OCI-LY3 (cell line): ENCODE measurements at regions not wholly inside any gene's neighbourhood (a gene's known extent, or its start where the extent isn't known, plus 50 kb on each side); places are given as distances from the start of the nearest gene placed in this dataset.

Source experiments
- H2AFZ ChIP-seq: fragments of 200-600, 300-600 bp; shearing (Covaris generic); 2 replicates; pipeline ENCODE4 v1.6.0; 2014; ENCODE audit warnings: antibody characterized with exemption, low read depth, low read length
- H3K27ac ChIP-seq: fragments of 200-600, 300-600 bp; sonication (generic); 2 replicates; pipeline ENCODE4 v1.5.1; 2014; ENCODE audit warnings: mild to moderate bottlenecking, low read length, moderate library complexity, mixed read lengths
- H3K27me3 ChIP-seq: fragments of 200-600, 300-600 bp; sonication (generic); 2 replicates; pipeline ENCODE4 v1.6.1; 2014; ENCODE audit warnings: low read depth, low read length, mixed read lengths
- H3K36me3 ChIP-seq: fragments of 200-600, 300-600 bp; sonication (generic); replicated peaks from 2 replicates; pipeline ENCODE3; 2014; ENCODE audit warnings: low read depth, low read length, mixed read lengths
- H3K4me1 ChIP-seq: fragments of 300-600, 200-600 bp; sonication (generic); 2 replicates; pipeline ENCODE4 v1.6.1; 2014; ENCODE audit warnings: low read length, mixed read lengths
- H3K4me2 ChIP-seq: fragments of 200-600, 300-600 bp; sonication (generic); 2 replicates; pipeline ENCODE4 v1.6.1; 2014; ENCODE audit warnings: low read length, mixed read lengths
- H3K4me3 ChIP-seq: fragments of 300-600, 200-600 bp; sonication (generic); 2 replicates; pipeline ENCODE4 v1.5.1; 2014; ENCODE audit warnings: antibody characterized with exemption, mild to moderate bottlenecking, low read length, moderate library complexity
- H3K79me2 ChIP-seq: fragments of 300-600, 200-600 bp; shearing (Covaris generic); 2 replicates; pipeline ENCODE4 v1.6.1; 2014; ENCODE audit warnings: mild to moderate bottlenecking, low read length, mixed read lengths
- H3K9ac ChIP-seq: fragments of 300-600, 200-600 bp; shearing (Covaris generic); 2 replicates; pipeline ENCODE4 v1.6.0; 2014; ENCODE audit warnings: mild to moderate bottlenecking, low read length, moderate library complexity
- H3K9me3 ChIP-seq: fragments of 200-600, 300-600 bp; shearing (Covaris generic); 2 replicates; pipeline ENCODE4 v1.6.1; 2014; ENCODE audit warnings: low read length, mixed read lengths; ENCODE audit not compliant: insufficient read depth
- H4K20me1 ChIP-seq: fragments of 200-600, 300-600 bp; sonication (generic); 2 replicates; pipeline ENCODE4 v1.6.1; 2016; ENCODE audit warnings: low read length, mixed read lengths; ENCODE audit not compliant: insufficient read depth
- CTCF ChIP-seq: fragments of 200-600, 300-600 bp; sonication (generic); IDR thresholded peaks from 2 replicates; pipeline ENCODE4 v1.5.1; 2014; ENCODE audit warnings: antibody characterized with exemption, low read length, low read depth
- EZH2phosphoT487 ChIP-seq: fragments of 200-600 bp; shearing (Covaris generic); IDR thresholded peaks from 2 replicates; pipeline ENCODE4 v1.6.1; 2018; ENCODE audit warnings: antibody characterized with exemption, mixed run types, low read depth

GRCh38 chr1:82168482-82168881 is 367.7 kb downstream of the ADGRL2 start:
- no peaks in the 10 kb centered on the region for H3K9me3 ChIP-seq
- no peaks in the 10 kb centered on the region for H3K36me3 ChIP-seq
- H3K4me3 ChIP-seq = no peak overlapping the region
- TF ChIP-seq EZH2phosphoT487 = no peak
- no peak for TF ChIP-seq CTCF
- H3K27ac ChIP-seq = no peak overlapping the region
- H2AFZ ChIP-seq = no peak overlapping the region
- no peaks in the 10 kb centered on the region for H4K20me1 ChIP-seq
- no peak overlapping the region for H3K4me2 ChIP-seq
- H3K9ac ChIP-seq = no peak overlapping the region
- H3K79me2 ChIP-seq = no peaks in the 10 kb centered on the region
- no peaks in the 10 kb centered on the region for H3K27me3 ChIP-seq
- H3K4me1 ChIP-seq = no peaks in the 10 kb centered on the region

- TF ChIP-seq EZH2phosphoT487 = no peak
- TF ChIP-seq CTCF = no peak
- no peak overlapping the region for H3K9ac ChIP-seq
- no peaks in the 10 kb centered on the region for H3K9me3 ChIP-seq
- H3K4me3 ChIP-seq = no peak overlapping the region
- no peaks in the 10 kb centered on the region for H4K20me1 ChIP-seq
- H3K27me3 ChIP-seq = no peaks in the 10 kb centered on the region
- no peaks in the 10 kb centered on the region for H3K79me2 ChIP-seq
- no peak overlapping the region for H3K4me2 ChIP-seq
- no peaks in the 10 kb centered on the region for H3K4me1 ChIP-seq
- H3K27ac ChIP-seq = no peak overlapping the region
- H3K36me3 ChIP-seq = no peaks in the 10 kb centered on the region
- H2AFZ ChIP-seq = no peak overlapping the region
Observed at GRCh38 chr1:82165304-82165703, 364.6 kb downstream of the ADGRL2 start.

GRCh38 chr1:82162486-82163420 is 362.0 kb downstream of the ADGRL2 start:
- H3K27ac ChIP-seq = no peak overlapping the region
- no peak overlapping the region for H3K9ac ChIP-seq
- no peak overlapping the region for H3K4me2 ChIP-seq
- no peaks in the 10 kb centered on the region for H4K20me1 ChIP-seq
- H3K4me1 ChIP-seq = no peaks in the 10 kb centered on the region
- H3K4me3 ChIP-seq = no peak overlapping the region
- TF ChIP-seq EZH2phosphoT487 (no peak), CTCF (no peak)
- H3K27me3 ChIP-seq = no peaks in the 10 kb centered on the region
- no peaks in the 10 kb centered on the region for H3K9me3 ChIP-seq
- no peak overlapping the region for H2AFZ ChIP-seq
- no peaks in the 10 kb centered on the region for H3K36me3 ChIP-seq
- H3K79me2 ChIP-seq = no peaks in the 10 kb centered on the region

- TF ChIP-seq EZH2phosphoT487 = no peak
- TF ChIP-seq CTCF = no peak
- Histone ChIP-seq H3K79me2 (no peaks in the 10 kb centered on the region), H2AFZ (no peak overlapping the region), H3K9me3 (no peaks in the 10 kb centered on the region), H3K4me2 (no peak overlapping the region), H3K4me3 (no peak overlapping the region), H3K4me1 (no peaks in the 10 kb centered on the region), H3K27me3 (no peaks in the 10 kb centered on the region), H4K20me1 (no peaks in the 10 kb centered on the region), H3K27ac (no peak overlapping the region), H3K36me3 (no peaks in the 10 kb centered on the region), H3K9ac (no peak overlapping the region)
Observed at GRCh38 chr1:82161700-82162141, 361.0 kb downstream of the ADGRL2 start.
